ENCODE measurements at regions not wholly inside any gene's neighbourhood (a gene's known extent, or its start where the extent isn't known, plus 50 kb on each side); places are given as distances from the start of the nearest gene placed in this dataset.

- TF ChIP-seq, protein P1, sequence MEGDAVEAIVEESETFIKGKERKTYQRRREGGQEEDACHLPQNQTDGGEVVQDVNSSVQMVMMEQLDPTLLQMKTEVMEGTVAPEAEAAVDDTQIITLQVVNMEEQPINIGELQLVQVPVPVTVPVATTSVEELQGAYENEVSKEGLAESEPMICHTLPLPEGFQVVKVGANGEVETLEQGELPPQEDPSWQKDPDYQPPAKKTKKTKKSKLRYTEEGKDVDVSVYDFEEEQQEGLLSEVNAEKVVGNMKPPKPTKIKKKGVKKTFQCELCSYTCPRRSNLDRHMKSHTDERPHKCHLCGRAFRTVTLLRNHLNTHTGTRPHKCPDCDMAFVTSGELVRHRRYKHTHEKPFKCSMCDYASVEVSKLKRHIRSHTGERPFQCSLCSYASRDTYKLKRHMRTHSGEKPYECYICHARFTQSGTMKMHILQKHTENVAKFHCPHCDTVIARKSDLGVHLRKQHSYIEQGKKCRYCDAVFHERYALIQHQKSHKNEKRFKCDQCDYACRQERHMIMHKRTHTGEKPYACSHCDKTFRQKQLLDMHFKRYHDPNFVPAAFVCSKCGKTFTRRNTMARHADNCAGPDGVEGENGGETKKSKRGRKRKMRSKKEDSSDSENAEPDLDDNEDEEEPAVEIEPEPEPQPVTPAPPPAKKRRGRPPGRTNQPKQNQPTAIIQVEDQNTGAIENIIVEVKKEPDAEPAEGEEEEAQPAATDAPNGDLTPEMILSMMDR (IDR thresholded peaks at IDR 0.05; ENCODE audit: insufficient read depth, low read depth, low read length, missing control alignments), result no peak
- no peak for DNase-seq (ENCODE audit: low read depth)
- H3K4me3 ChIP-seq (ENCODE audit: low read length), result no peak overlapping the region
Observed at GRCh38 chr10:130739757-130740145, 571.8 kb downstream of the TCERG1L start.

DNA sequence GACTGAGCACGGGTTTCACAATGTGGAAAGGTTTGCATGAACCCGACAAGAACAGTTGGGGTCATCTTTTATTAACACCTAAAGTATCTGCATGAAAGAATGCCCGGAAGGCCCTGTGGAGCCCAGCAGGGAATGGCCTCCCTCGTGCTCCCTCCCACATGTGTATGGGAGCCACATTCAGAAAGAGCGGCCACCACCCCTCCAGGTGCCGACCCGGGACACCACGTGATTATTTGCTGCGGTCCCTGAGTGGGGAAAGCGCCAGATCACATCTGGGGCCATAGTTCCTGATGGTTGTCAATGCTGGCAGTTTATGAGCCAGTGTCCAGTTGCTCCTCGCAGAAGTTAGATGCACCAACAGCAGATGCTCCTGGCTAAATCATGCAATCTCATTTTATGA, 571.4 kb downstream of the TCERG1L start:
- no peak for DNase-seq (ENCODE audit: low read depth)
- TF ChIP-seq, protein P1 (IDR thresholded peaks at IDR 0.05; ENCODE audit: insufficient read depth, low read depth, low read length, missing control alignments), result no peak
- no peak overlapping the region for H3K4me3 ChIP-seq (ENCODE audit: low read length)

GRCh38 chr10:130740915-130741750, 570.4 kb downstream of the TCERG1L start:
- no peak overlapping the region for H3K4me3 ChIP-seq (ENCODE audit: low read length)
- no peak for DNase-seq (ENCODE audit: low read depth)
- TF ChIP-seq, protein P1 (IDR thresholded peaks at IDR 0.05; ENCODE audit: insufficient read depth, low read depth, low read length, missing control alignments), result no peak

DNA sequence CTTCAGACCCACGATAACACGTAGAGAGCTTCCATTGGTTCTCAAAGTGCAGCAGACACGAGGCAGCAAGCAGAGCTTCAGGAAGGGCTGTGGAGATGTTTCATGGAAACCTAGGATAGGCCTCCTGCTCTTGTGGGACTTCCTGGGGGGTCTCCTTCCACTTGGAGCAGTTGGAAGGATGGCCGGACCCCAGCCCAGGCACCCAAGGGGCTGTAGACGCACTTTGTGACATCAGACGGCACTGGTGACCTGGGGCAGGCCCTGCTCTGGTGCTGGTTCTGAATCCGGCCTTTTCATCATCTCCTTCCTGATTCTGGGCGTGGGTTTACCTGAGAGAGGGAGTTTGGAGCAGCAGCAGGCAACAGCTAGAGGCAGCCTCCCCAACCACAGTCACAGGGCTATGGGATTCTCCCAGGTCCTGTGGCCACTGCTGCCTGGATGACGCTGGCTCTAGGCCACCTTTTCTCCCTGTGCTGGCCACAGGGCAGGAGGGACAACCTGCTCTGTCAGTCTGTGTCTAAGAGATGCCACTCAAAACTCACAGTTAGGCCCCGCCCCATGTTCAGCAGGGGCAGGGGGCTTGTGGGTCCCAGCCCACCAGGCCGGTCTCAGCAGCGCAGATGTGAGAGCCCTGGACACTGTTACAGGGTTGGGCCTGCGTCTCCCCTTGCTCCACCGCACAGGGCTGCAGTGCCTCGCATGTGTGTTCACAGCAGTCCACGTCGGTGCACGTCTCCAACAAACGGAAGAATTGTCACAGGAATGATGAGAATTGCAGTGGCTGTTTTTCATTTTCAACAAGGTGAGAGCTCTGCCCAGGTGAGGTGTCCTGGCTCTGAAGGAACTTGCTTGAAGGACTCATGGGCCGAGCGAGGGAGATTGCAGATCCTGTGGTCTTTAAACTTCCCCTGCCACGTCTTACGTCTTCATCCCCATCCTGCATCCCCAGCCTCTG, 569.3 kb downstream of the TCERG1L start:
- TF ChIP-seq, protein P1 (IDR thresholded peaks at IDR 0.05; ENCODE audit: insufficient read depth, low read depth, low read length, missing control alignments), result no peak
- DNase-seq (ENCODE audit: low read depth), result no peak

DNA sequence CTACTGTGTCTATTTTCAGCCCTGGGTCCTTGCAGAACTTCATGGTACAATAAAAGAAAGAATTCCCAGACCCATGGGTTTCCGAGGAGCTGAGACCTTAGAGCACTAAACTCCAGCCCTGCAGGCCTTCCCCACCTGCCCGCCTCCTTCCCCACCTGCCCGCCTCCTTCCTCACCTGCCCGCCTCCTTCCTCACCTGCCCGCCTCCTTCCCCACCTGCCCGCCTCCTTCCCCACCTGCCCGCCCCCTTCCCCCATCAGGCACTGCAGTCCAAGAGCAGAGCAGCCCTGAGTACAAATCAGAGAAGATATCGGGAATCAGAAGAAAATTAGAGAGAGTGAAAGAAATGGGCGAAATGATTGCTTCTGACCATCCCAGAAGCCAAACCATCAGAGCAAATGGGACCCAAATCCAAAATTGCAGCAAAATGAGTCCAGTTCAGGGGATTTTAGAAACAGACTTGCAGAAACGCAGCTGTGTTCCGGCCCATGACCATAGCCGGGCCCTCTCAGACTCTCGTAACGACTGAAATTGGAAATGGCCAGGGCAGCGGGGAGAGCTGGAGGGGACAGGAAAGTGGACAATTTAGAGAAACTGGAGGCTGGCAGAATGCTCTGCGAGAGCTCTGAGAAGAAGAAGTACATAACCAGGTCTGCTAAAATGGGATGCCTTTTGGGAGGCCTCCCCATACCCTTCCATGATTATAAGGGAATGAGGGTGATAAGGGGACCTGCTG, 568.4 kb downstream of the TCERG1L start:
- H3K4me3 ChIP-seq (ENCODE audit: low read length), result no peak overlapping the region
- DNase-seq (ENCODE audit: low read depth), result no peak
- TF ChIP-seq, protein P1 (IDR thresholded peaks at IDR 0.05; ENCODE audit: insufficient read depth, low read depth, low read length, missing control alignments), result no peak

More for the DNA sequence above, 569.3 kb downstream of the TCERG1L start:
- no peak overlapping the region for H3K4me3 ChIP-seq (ENCODE audit: low read length)

DNA sequence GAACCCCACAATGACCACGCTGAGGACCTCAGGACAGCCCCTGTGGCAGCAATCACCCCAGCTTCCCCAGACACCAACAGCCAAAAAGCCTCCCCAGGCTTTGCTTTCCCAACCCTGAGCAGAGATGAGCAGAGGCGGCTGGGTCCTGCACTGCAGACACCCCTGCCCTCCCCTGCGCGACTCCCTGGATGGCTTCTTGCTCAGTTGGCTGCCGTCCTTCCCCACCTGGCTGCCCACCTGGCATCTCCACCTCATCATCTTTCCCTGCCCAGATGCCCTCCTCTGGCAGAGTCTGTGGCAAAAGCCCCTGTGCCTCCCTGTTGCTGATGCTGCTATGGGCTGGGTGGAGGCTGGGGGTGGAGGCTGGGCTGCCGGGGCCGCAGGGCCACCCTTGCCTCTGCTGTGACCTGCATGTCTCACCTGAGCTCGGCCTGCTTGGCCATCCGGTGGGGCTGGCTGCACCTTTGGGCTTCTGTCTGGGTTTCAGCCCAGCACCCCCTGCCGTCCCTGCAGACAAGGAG, 567.7 kb downstream of the TCERG1L start:
- DNase-seq (ENCODE audit: low read depth), result no peak
- no peak overlapping the region for H3K4me3 ChIP-seq (ENCODE audit: low read length)
- TF ChIP-seq, protein P1 (IDR thresholded peaks at IDR 0.05; ENCODE audit: insufficient read depth, low read depth, low read length, missing control alignments), result no peak

Data from epithelial cell of esophagus (primary cell).